Progenitor cell of endocrine pancreas (in vitro differentiated cells): ENCODE measurements at regions not wholly inside any gene's neighbourhood (a gene's known extent, or its start where the extent isn't known, plus 50 kb on each side); places are given as distances from the start of the nearest gene placed in this dataset.

Experiments
- DNase-seq: peaks from one replicate; pipeline ENCODE4 v3.0.0; 2021; ENCODE audit warnings: low spot score; ENCODE audit not compliant: unreplicated experiment
- H3K27ac Mint-ChIP-seq: 2 replicates; pipeline ENCODE4 v1.8.0; 2021; ENCODE audit warnings: mild to moderate bottlenecking, moderate library complexity, mixed read lengths
- H3K27me3 Mint-ChIP-seq: 2 replicates; pipeline ENCODE4 v1.8.0; 2021; ENCODE audit warnings: mixed read lengths
- H3K36me3 Mint-ChIP-seq: 2 replicates; pipeline ENCODE4 v1.8.0; 2022; ENCODE audit warnings: mixed read lengths; ENCODE audit not compliant: insufficient read depth
- H3K4me1 Mint-ChIP-seq: 2 replicates; pipeline ENCODE4 v1.8.0; 2021; ENCODE audit warnings: low read depth, mixed read lengths
- H3K4me3 Mint-ChIP-seq: 2 replicates; pipeline ENCODE4 v1.8.0; 2021; ENCODE audit warnings: low read depth, mild to moderate bottlenecking, moderate library complexity, mixed read lengths
- H3K9me3 Mint-ChIP-seq: 2 replicates; pipeline ENCODE4 v1.8.0; 2021; ENCODE audit warnings: low read depth, mixed read lengths
- TF ChIP-seq, protein P1 (sequence below): fragments of 200-600 bp; sonication (generic); IDR thresholded peaks from one replicate; pipeline ENCODE4 v1.5.0; 2021; ENCODE audit warnings: antibody characterized with exemption, mild to moderate bottlenecking; ENCODE audit not compliant: unreplicated experiment

DNA sequence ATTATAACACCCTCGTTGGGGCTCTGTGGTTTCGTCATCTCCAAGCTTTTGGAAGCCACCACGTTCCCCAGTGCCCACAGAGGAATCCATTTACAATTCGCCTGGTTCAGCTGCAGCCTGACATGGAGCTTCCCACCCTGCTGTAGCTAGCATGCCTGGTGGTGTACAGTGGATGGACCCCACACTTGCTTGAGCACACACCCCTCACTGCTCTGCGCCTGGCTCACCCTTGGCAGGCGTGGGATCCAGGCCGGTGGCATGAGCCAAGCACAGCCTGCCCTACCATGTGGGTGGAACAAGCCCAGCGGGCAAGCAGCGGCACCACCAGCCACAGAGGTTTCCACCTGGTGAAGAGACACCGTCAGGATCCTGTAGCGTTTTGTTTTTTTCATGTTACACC, 1045.7 kb upstream of the CDH9 start:
- no peaks in the 10 kb centered on the region for H3K9me3 Mint-ChIP-seq
- no peaks in the 10 kb centered on the region for H3K4me1 Mint-ChIP-seq
- no peaks in the 10 kb centered on the region for H3K36me3 Mint-ChIP-seq
- TF ChIP-seq, protein P1, sequence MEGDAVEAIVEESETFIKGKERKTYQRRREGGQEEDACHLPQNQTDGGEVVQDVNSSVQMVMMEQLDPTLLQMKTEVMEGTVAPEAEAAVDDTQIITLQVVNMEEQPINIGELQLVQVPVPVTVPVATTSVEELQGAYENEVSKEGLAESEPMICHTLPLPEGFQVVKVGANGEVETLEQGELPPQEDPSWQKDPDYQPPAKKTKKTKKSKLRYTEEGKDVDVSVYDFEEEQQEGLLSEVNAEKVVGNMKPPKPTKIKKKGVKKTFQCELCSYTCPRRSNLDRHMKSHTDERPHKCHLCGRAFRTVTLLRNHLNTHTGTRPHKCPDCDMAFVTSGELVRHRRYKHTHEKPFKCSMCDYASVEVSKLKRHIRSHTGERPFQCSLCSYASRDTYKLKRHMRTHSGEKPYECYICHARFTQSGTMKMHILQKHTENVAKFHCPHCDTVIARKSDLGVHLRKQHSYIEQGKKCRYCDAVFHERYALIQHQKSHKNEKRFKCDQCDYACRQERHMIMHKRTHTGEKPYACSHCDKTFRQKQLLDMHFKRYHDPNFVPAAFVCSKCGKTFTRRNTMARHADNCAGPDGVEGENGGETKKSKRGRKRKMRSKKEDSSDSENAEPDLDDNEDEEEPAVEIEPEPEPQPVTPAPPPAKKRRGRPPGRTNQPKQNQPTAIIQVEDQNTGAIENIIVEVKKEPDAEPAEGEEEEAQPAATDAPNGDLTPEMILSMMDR: no peak
- DNase-seq: no peak
- H3K27me3 Mint-ChIP-seq: no peaks in the 10 kb centered on the region
- no peak overlapping the region for H3K27ac Mint-ChIP-seq
- no peak overlapping the region for H3K4me3 Mint-ChIP-seq

DNA sequence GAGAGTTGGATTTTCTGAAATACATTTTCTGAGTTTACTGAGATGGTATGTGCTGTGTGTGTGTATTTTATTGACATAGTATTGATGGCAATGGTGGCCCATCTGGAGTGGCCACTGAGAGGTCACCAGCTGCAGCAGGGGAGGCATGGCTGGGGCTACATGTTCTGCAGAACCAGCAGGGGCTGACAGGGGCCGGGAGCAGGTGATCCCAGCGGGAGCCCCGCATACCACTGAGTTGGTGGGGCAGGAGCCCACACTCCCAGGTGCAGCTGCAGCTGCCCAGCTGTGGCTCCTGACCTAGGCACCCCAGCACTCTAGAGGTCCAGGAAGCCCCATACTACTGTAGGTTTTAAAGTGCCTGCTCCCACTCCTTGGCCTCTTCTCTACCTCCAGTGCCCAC, 1044.2 kb upstream of the CDH9 start:
- H3K4me1 Mint-ChIP-seq: no peaks in the 10 kb centered on the region
- H3K36me3 Mint-ChIP-seq: peaks cover 1% of the 10 kb centered on the region
- H3K9me3 Mint-ChIP-seq: peaks cover 3% of the 10 kb centered on the region
- H3K27ac Mint-ChIP-seq: no peak overlapping the region
- DNase-seq: no peak
- TF ChIP-seq, protein P1: no peak
- no peak overlapping the region for H3K4me3 Mint-ChIP-seq
- H3K27me3 Mint-ChIP-seq: no peaks in the 10 kb centered on the region

DNA sequence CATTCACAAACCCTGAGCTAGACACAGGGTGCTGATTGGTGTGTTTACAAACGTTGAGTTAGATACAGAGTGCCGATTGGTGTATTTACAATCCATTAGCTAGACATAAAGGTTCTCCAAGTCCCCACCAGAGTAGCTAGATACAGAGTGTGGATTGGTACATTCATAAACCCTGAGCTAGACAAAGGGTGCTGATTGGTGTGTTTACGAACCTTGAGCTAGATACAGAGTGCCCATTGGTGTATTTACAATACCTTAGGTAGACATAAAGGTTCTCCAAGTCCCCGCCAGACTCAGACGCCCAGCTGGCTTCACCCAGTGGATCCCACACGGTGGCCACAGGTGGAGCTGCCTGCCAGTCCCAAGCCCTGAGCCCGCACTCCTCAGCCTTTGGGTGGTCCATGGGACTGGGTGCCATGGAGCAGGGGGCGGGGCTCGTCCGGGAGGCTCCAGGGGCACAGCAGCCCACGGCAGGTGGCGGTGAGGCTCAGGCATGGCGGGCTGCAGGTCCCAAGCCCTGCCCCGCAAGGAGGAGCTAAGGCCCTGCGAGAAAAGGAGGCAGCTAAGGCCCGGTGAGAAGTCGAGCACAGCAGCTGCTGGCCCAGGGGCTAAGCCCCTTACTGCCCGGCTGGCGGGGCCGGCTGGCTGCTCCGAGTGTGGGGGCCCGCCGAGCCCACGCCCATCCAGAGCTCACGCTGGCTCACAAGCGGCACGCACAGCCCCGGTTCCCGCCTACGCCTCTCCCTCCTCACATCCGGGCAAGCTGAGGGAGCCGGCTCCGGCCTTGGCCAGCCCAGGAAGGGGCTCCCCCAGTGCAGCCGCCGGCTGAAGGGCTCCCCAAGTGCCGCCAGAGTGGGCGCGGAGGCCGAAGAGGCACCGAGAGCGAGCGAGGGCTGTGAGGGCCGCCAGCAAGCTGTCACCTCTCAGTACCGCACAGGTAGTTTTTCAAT, 1039.2 kb upstream of the CDH9 start:
- no peak overlapping the region for H3K4me3 Mint-ChIP-seq
- H3K27ac Mint-ChIP-seq: no peak overlapping the region
- no peak for DNase-seq
- H3K4me1 Mint-ChIP-seq: no peaks in the 10 kb centered on the region
- H3K27me3 Mint-ChIP-seq: no peaks in the 10 kb centered on the region
- H3K9me3 Mint-ChIP-seq: peaks cover 11% of the 10 kb centered on the region
- TF ChIP-seq, protein P1: no peak
- peaks cover 1% of the 10 kb centered on the region for H3K36me3 Mint-ChIP-seq

DNA sequence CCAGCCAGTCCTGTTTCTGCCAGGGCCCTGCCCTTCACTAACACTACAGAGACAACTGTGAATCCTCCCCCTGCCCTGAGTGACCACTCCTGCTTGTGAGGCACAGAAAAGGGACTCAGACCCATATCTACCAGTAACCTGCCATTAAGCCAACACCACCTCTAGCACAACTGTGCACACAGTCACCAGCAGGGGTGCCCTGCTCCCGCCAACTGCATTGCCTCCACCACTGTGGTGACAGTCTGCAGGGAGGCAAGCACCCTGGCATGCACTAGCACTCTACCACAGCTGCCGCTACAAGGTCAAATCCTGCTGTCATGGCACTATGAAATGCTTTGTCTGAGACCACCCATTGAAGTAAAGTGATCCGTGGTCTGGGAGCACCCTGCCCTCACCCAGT, 1028.5 kb upstream of the CDH9 start:
- Mint-ChIP-seq H3K9me3 (no peaks in the 10 kb centered on the region), H3K27ac (no peak overlapping the region), H3K36me3 (no peaks in the 10 kb centered on the region), H3K4me3 (no peak overlapping the region), H3K4me1 (no peaks in the 10 kb centered on the region), H3K27me3 (no peaks in the 10 kb centered on the region)
- TF ChIP-seq, protein P1: no peak
- no peak for DNase-seq

DNA sequence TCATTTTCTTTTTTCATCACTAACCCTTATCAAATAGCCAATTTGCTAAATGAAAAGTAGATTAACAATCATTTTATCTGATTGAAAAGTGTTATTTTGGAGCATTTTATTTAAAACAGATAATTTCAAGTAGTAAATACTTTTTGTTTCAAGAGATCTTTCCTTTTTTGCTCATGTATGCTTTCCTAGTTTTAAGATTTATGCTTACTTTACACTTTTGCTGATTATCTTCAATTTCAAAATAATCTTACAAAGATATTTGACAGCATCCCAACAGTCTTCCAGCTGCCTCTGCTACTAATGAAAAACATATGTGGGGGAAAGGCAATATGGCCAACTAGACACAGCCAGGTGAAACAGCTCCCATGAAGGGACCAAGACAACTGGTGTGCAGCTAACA, 1027.3 kb upstream of the CDH9 start:
- Mint-ChIP-seq H3K27me3 (no peaks in the 10 kb centered on the region), H3K4me1 (no peaks in the 10 kb centered on the region), H3K4me3 (no peak overlapping the region), H3K9me3 (no peaks in the 10 kb centered on the region), H3K27ac (no peak overlapping the region), H3K36me3 (no peaks in the 10 kb centered on the region)
- no peak for DNase-seq
- TF ChIP-seq, protein P1: no peak
